NT2/D1 (cell line): ENCODE measurements at regions not wholly inside any gene's neighbourhood (a gene's known extent, or its start where the extent isn't known, plus 50 kb on each side); places are given as distances from the start of the nearest gene placed in this dataset.

ENCODE experiments used
- YY1 ChIP-seq: IDR thresholded peaks from 2 replicates; pipeline ENCODE4 v1.6.1; 2011; ENCODE audit not compliant: insufficient read length, insufficient read depth
- ZNF274 ChIP-seq: IDR thresholded peaks from 2 replicates; pipeline ENCODE4 v1.6.1; 2011; ENCODE audit warnings: mild to moderate bottlenecking, low read depth, low read length

- TF ChIP-seq YY1 = no peak
- TF ChIP-seq ZNF274 = no peak
These were observed 155.0 kb upstream of the RHOBTB1 start for GRCh38 chr10:61098966-61099365.
